ENCODE measurements at regions not wholly inside any gene's neighbourhood (a gene's known extent, or its start where the extent isn't known, plus 50 kb on each side); places are given as distances from the start of the nearest gene placed in this dataset.

DNA sequence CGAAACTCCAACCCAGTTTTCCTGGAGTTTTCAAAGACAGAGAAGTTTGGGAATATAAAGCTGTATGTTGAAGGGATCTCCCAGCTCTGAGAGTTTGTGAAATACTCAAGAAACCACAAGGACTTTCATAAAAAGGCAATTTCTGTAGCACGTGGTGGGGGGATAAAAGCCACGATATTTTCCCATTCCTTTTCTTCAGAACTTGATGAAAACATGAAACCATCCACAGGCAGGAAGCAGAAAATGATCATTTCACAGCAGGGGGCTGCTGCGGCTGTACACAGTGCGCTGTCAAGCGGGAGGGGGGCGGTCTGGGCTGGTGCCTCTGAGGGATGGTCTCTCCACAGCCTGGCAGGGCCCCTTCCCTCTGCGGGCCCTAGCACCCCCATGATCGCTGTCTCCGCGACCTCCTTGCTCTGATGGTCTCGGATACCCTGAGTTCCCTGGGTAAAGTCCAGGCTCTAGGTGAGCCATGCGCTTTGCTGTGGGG is 423.2 kb downstream of the MN1 start:
- no peak for DNase-seq (ENCODE audit: low spot score in 2 of 2)
- no peaks in the 10 kb centered on the region for H3K36me3 ChIP-seq

GRCh38 chr22:27378995-27379394 is 422.6 kb downstream of the MN1 start:
- TF ChIP-seq POLR2AphosphoS5 (IDR thresholded peaks at IDR 0.05) (no peak), POLR2A (IDR thresholded peaks at IDR 0.05) (no peak), EP300 (IDR thresholded peaks at IDR 0.05) (no peak), CTCF (IDR thresholded peaks at IDR 0.05) (no peak)
- peaks cover 16% of the 10 kb centered on the region for H3K27me3 ChIP-seq
- H3K9me3 ChIP-seq = no peaks in the 10 kb centered on the region
- WGBS = 87% methylated on average over 4 of the region's 4 CpGs
- no peak for DNase-seq (ENCODE audit: low spot score in 2 of 2)
- no peak overlapping the region for H3K27ac ChIP-seq
- H3K4me1 ChIP-seq = peaks cover 18% of the 10 kb centered on the region
- H3K36me3 ChIP-seq = no peaks in the 10 kb centered on the region
- no peak overlapping the region for H3K4me3 ChIP-seq

More for the DNA sequence above, 423.2 kb downstream of the MN1 start:
- Histone ChIP-seq H3K27me3 (peaks cover 16% of the 10 kb centered on the region), H3K9me3 (no peaks in the 10 kb centered on the region), H3K4me1 (peaks cover 18% of the 10 kb centered on the region), H3K27ac (no peak overlapping the region), H3K4me3 (no peak overlapping the region)
- TF ChIP-seq POLR2A (IDR thresholded peaks at IDR 0.05) = no peak
- TF ChIP-seq EP300 (IDR thresholded peaks at IDR 0.05) = no peak
- no peak for TF ChIP-seq CTCF (IDR thresholded peaks at IDR 0.05)
- no peak for TF ChIP-seq POLR2AphosphoS5 (IDR thresholded peaks at IDR 0.05)
- WGBS = 68% methylated on average over 13 of the region's 13 CpGs

DNA sequence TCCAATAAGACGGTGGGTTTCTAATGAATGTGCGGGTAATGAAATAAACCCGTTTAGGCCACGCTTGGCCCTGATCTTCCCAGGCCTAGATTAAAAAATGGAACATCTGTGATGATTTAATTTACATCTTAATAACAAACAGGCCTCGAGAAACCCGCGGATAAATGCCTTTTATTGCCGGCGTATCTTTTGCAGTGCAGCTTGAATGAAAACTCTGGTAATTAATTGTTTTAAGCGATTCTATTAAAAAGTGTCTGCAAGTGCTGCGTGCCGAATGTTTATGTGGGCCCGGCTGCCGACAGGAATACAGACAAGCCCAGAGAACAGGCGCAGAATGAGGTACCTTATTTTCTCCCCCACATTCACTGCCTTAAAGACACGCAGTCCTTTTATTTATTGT is 420.7 kb downstream of the MN1 start:
- H3K4me3 ChIP-seq = no peak overlapping the region
- TF ChIP-seq POLR2AphosphoS5 (IDR thresholded peaks at IDR 0.05) (no peak), POLR2A (IDR thresholded peaks at IDR 0.05) (no peak), CTCF (IDR thresholded peaks at IDR 0.05) (no peak), EP300 (IDR thresholded peaks at IDR 0.05) (no peak)
- H3K9me3 ChIP-seq = no peaks in the 10 kb centered on the region
- H3K36me3 ChIP-seq = no peaks in the 10 kb centered on the region
- H3K27ac ChIP-seq = no peak overlapping the region
- H3K4me1 ChIP-seq = peaks cover 20% of the 10 kb centered on the region
- H3K27me3 ChIP-seq = peaks cover 16% of the 10 kb centered on the region
- WGBS = 79% methylated on average over 16 of the region's 16 CpGs
- no peak for DNase-seq (ENCODE audit: low spot score in 2 of 2)

GRCh38 chr22:27381552-27381951 is 420.0 kb downstream of the MN1 start:
- Histone ChIP-seq H3K4me1 (peaks cover 27% of the 10 kb centered on the region), H3K27ac (no peak overlapping the region), H3K4me3 (no peak overlapping the region), H3K27me3 (peaks cover 16% of the 10 kb centered on the region), H3K9me3 (no peaks in the 10 kb centered on the region), H3K36me3 (no peaks in the 10 kb centered on the region)
- DNase-seq (ENCODE audit: low spot score in 2 of 2) = no peak
- no peak for TF ChIP-seq EP300 (IDR thresholded peaks at IDR 0.05)
- no peak for TF ChIP-seq CTCF (IDR thresholded peaks at IDR 0.05)
- TF ChIP-seq POLR2AphosphoS5 (IDR thresholded peaks at IDR 0.05) = no peak
- TF ChIP-seq POLR2A (IDR thresholded peaks at IDR 0.05) = no peak
- 51% methylated on average over 4 of the region's 4 CpGs for WGBS

DNA sequence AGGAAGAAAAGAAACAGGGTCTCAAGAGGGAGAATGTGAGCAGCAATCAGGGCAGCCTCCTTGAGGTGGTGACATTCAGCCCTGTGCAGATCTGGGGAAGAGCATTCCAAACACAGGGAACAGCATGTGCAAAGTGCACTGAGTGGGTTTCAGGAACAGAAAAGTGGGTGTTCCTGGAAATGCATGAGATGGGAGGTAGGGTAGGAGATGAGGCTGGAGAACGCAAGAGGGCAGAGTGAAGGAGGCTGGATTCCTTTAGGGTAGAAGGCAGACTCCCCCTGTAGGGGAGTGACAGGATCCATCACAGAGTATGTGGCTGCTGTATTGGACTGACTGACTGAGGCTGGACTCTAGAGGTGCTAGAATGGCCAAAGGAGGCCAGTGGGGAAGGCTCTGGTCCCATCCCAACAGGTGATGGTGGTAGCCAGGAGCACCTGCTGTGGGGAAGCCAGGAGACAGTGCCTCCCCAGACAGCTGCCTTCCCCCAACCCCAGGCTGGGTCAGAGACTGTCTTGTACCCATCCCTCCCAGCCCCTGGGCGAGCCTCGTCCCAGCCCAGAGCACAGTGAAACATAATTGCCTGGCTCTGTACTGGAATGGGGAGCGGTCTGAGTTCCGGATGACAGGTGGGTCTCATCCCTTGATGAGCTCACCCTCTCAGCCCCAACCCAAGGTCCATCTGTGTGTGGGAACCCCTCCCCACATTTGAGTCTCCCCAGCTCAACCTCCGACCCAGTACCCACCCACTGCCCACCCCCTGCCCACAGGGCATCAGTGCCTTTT is 419.4 kb downstream of the MN1 start:
- TF ChIP-seq EP300 (IDR thresholded peaks at IDR 0.05) (no peak), POLR2AphosphoS5 (IDR thresholded peaks at IDR 0.05) (no peak), CTCF (IDR thresholded peaks at IDR 0.05) (no peak), POLR2A (IDR thresholded peaks at IDR 0.05) (no peak)
- Histone ChIP-seq H3K4me1 (peaks cover 28% of the 10 kb centered on the region), H3K27me3 (peaks cover 16% of the 10 kb centered on the region), H3K36me3 (no peaks in the 10 kb centered on the region), H3K27ac (no peak overlapping the region), H3K4me3 (no peak overlapping the region), H3K9me3 (no peaks in the 10 kb centered on the region)
- DNase-seq (ENCODE audit: low spot score in 2 of 2) = no peak
- WGBS = 78% methylated on average over 6 of the region's 6 CpGs

All from suprapubic skin (tissue), 4 donors.